IMR-90 (cell line): ENCODE measurements at regions not wholly inside any gene's neighbourhood (a gene's known extent, or its start where the extent isn't known, plus 50 kb on each side); places are given as distances from the start of the nearest gene placed in this dataset.

Experiments
- ATAC-seq: fragments of 200-7000 bp; cut with Tn5 transposase; 2 replicates; pipeline ENCODE4 v1.9.1; 2020; ENCODE audit warnings: low read depth, mild to moderate bottlenecking, moderate library complexity
- BruUV-seq: library from RNA; stranded (reverse); fragments of 400-500 nt; replicated peaks from 2 replicates; lab custom pipeline; 2021; lab: Mats Ljungman, UMichigan
- CTCF ChIA-PET: fragments of 300-600 bp; formaldehyde crosslinking; extraction: SDS; loops from one replicate; lab custom pipeline; 2021; ENCODE audit warnings: antibody characterized with exemption; lab: Yijun Ruan, JAX
- POLR2A ChIA-PET: fragments of 300-600 bp; sonication (Branson Sonifier 250); formaldehyde crosslinking; loops from one replicate; lab custom pipeline; 2022; ENCODE audit warnings: antibody characterized with exemption; ENCODE audit not compliant: unreplicated experiment; lab: Charles Lee
- DNase-seq: peaks from one replicate; pipeline ENCODE4 v3.0.0; 2013
- H2AFZ ChIP-seq: replicated peaks from 2 replicates; pipeline ENCODE3; 2013; ENCODE audit warnings: low read length, mild to moderate bottlenecking; ENCODE audit not compliant: poor library complexity
- H2AK5ac ChIP-seq: 2 replicates; pipeline ENCODE4 v1.6.1; 2013; ENCODE audit warnings: low read depth, low read length, inconsistent platforms
- H2AK9ac ChIP-seq: replicated peaks from 2 replicates; pipeline ENCODE3; 2013; ENCODE audit warnings: mild to moderate bottlenecking, low read depth, low read length, moderate library complexity; ENCODE audit not compliant: poor library complexity
- H2BK120ac ChIP-seq: 2 replicates; pipeline ENCODE4 v1.6.1; 2013; ENCODE audit warnings: low read depth, low read length, inconsistent platforms
- H2BK15ac ChIP-seq: 3 replicates; pipeline ENCODE4 v1.6.1; 2013; ENCODE audit warnings: low read depth, low read length, inconsistent platforms
- H2BK20ac ChIP-seq: 2 replicates; pipeline ENCODE4 v1.6.1; 2013; ENCODE audit warnings: low read depth, mild to moderate bottlenecking, inconsistent platforms, low read length, moderate library complexity
- H2BK5ac ChIP-seq: 2 replicates; pipeline ENCODE4 v1.6.1; 2013; ENCODE audit warnings: mild to moderate bottlenecking, low read depth, low read length, inconsistent platforms; ENCODE audit not compliant: poor library complexity, severe bottlenecking
- H3K14ac ChIP-seq: replicated peaks from 2 replicates; pipeline ENCODE4 v1.6.1; 2013; ENCODE audit warnings: low read depth, low read length, inconsistent platforms
- H3K18ac ChIP-seq: 2 replicates; pipeline ENCODE4 v1.6.1; 2013; ENCODE audit warnings: low read depth, low read length, control low read depth
- H3K23ac ChIP-seq: 2 replicates; pipeline ENCODE4 v1.6.1; 2013; ENCODE audit warnings: low read depth, low read length, inconsistent platforms
- H3K27ac ChIP-seq: 2 replicates; pipeline ENCODE4 v1.5.1; 2013; ENCODE audit warnings: mild to moderate bottlenecking, control low read depth, low read length; ENCODE audit not compliant: insufficient read depth
- H3K27me3 ChIP-seq: 2 replicates; pipeline ENCODE4 v1.6.1; 2013; ENCODE audit warnings: low read length; ENCODE audit not compliant: control insufficient read depth, insufficient read depth
- H3K36me3 ChIP-seq: 2 replicates; pipeline ENCODE4 v1.6.1; 2013; ENCODE audit warnings: low read length, mixed read lengths; ENCODE audit not compliant: control insufficient read depth, insufficient read depth
- H3K4ac ChIP-seq: 2 replicates; pipeline ENCODE4 v1.6.1; 2013; ENCODE audit warnings: low read depth, low read length, inconsistent platforms
- H3K4me1 ChIP-seq: 2 replicates; pipeline ENCODE4 v1.6.1; 2013; ENCODE audit warnings: low read length, mixed read lengths; ENCODE audit not compliant: control insufficient read depth, insufficient read depth
- H3K4me2 ChIP-seq: 2 replicates; pipeline ENCODE4 v1.6.1; 2013; ENCODE audit warnings: low read depth, mild to moderate bottlenecking, control low read depth, low read length, moderate library complexity
- H3K4me3 ChIP-seq: 2 replicates; pipeline ENCODE4 v1.5.1; 2013; ENCODE audit warnings: low read depth, mild to moderate bottlenecking, control low read depth, low read length, moderate library complexity; ENCODE audit not compliant: insufficient read depth
- H3K56ac ChIP-seq: 2 replicates; pipeline ENCODE4 v1.6.1; 2013; ENCODE audit warnings: low read length, inconsistent platforms; ENCODE audit not compliant: insufficient read depth; ENCODE audit errors: extremely low read depth
- H3K79me1 ChIP-seq, 2 experiments: 2 replicates each; pipeline ENCODE4 v1.6.1; 2013; ENCODE audit warnings: low read length in 2 of 2, inconsistent platforms in 1 of 2, low read depth in 1 of 2
- H3K9ac ChIP-seq: 2 replicates; pipeline ENCODE4 v1.6.1; 2013; ENCODE audit warnings: low read depth, low read length, control low read depth
- H3K9me1 ChIP-seq: 2 replicates; pipeline ENCODE4 v1.6.1; 2013; ENCODE audit warnings: low read length, inconsistent platforms; ENCODE audit not compliant: insufficient read depth
- H3K9me3 ChIP-seq: 2 replicates; pipeline ENCODE4 v1.6.1; 2013; ENCODE audit warnings: low read length; ENCODE audit not compliant: control insufficient read depth, insufficient read depth
- H4K20me1 ChIP-seq: 2 replicates; pipeline ENCODE4 v1.6.1; 2013; ENCODE audit warnings: low read length, inconsistent platforms; ENCODE audit not compliant: insufficient read depth
- H4K5ac ChIP-seq: 2 replicates; pipeline ENCODE4 v1.6.1; 2013; ENCODE audit warnings: mild to moderate bottlenecking, low read depth, low read length, control low read depth
- H4K8ac ChIP-seq, 2 experiments: 2 replicates each; pipeline ENCODE4 v1.6.1; 2013; ENCODE audit warnings: low read depth in 2 of 2, low read length in 2 of 2, control low read depth in 1 of 2, inconsistent platforms in 1 of 2
- H4K91ac ChIP-seq: 2 replicates; pipeline ENCODE4 v1.6.1; 2013; ENCODE audit warnings: low read depth, low read length, inconsistent platforms; ENCODE audit not compliant: insufficient read depth
- BHLHE40 ChIP-seq: fragments of 150-350 bp; IDR thresholded peaks from 2 replicates; pipeline ENCODE4 v1.6.1; 2016; ENCODE audit warnings: mild to moderate bottlenecking, low read depth, low read length
- MAFK ChIP-seq: IDR thresholded peaks from 2 replicates; pipeline ENCODE4 v1.6.1; 2012; ENCODE audit warnings: low read depth, low read length, improper control_type of control experiment
- MXI1 ChIP-seq: IDR thresholded peaks from 2 replicates; pipeline ENCODE4 v1.6.1; 2012; ENCODE audit warnings: low read depth, mild to moderate bottlenecking, low read length, moderate library complexity, borderline replicate concordance
- NFE2L2 ChIP-seq: fragments of 150-350 bp; IDR thresholded peaks from 2 replicates; pipeline ENCODE4 v1.6.1; 2016; ENCODE audit warnings: low read depth, mild to moderate bottlenecking, low read length
- SMC3 ChIP-seq: fragments of 150-350 bp; IDR thresholded peaks from 2 replicates; pipeline ENCODE4 v1.6.1; 2016; ENCODE audit warnings: low read depth, mild to moderate bottlenecking, antibody characterized with exemption, low read length, moderate library complexity
- WGBS, 2 experiments: methylation state at CpG; one replicate each; pipeline versions ENCODE4 v1.1.5 to v1.1.7; 2013; ENCODE audit warnings: missing lambda C conversion rate in 2 of 2; ENCODE audit not compliant: insufficient read length in 1 of 2; ENCODE audit errors: extremely low coverage in 2 of 2; 5-methylcytosine and 5-hydroxymethylcytosine counted together
- dilution Hi-C: fragments of 300-500 bp; cut with HindIII; formaldehyde crosslinking; loops from one replicate; pipeline ENCODE4 v1.14.3; 2018; ENCODE audit warnings: low sequenced_read_pairs; ENCODE audit not compliant: unreplicated experiment
- in situ Hi-C: fragments of 300-500 bp; cut with MboI; formaldehyde crosslinking; loops from 3 replicates; pipeline ENCODE4 v1.14.3; 2019; ENCODE audit warnings: low sequenced_read_pairs, inconsistent platforms, mixed read lengths
- intact Hi-C: fragments of 100-400 bp; cut with micrococcal nuclease; formaldehyde crosslinking; loops from 2 replicates; pipeline ENCODE4 v1.10.0; 2022
- TF ChIP-seq, protein P1 (sequence below): conservative IDR thresholded peaks from 2 replicates; pipeline ENCODE4 v1.5.1; 2012; ENCODE audit warnings: mild to moderate bottlenecking, low read depth, low read length, improper control_type of control experiment

DNA sequence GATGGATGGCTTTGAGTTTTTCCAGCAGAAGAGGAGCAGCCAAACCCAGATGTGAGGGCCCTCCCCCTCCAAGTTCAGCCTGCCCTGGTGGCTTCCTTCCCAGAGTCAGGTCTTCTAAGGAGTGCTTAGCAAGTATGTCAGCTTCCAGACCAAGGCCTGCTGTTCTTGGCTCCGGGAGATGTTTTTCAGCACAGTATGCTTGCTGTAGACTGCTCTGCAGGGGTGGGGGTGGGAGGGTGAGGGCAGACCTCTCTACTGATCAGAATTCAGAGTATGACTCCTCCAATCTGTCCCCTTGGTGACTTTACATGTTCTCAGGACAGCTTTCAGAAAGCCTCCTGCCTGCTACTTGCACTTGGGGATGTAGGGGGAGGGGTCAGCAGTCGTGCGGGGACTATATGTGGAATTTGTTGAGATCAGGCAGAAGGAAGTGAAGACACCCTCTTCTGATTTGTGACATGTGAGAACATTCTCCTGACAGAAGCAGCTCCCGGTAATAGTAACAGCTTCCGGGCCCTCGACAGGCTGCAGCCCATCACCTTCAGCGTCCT is 516.4 kb upstream of the ZMIZ1 start:
- ATAC-seq, result peak; percentile 91
- no peak overlapping the region for H2BK5ac ChIP-seq
- peak overlapping the region; percentile 16; the same call in 1 of the 2 replicates for H3K27ac ChIP-seq
- peak overlapping the region; percentile 4 to 20; a peak in 2 of 4 replicates for H4K8ac ChIP-seq
- peak overlapping the region; percentile 5; the same call in 1 of the 2 replicates for H2AK5ac ChIP-seq
- no peaks in the 10 kb centered on the region for H3K9me3 ChIP-seq
- no peak for TF ChIP-seq NFE2L2
- TF ChIP-seq MAFK, result no peak
- no peak for TF ChIP-seq MXI1
- TF ChIP-seq, protein P1, sequence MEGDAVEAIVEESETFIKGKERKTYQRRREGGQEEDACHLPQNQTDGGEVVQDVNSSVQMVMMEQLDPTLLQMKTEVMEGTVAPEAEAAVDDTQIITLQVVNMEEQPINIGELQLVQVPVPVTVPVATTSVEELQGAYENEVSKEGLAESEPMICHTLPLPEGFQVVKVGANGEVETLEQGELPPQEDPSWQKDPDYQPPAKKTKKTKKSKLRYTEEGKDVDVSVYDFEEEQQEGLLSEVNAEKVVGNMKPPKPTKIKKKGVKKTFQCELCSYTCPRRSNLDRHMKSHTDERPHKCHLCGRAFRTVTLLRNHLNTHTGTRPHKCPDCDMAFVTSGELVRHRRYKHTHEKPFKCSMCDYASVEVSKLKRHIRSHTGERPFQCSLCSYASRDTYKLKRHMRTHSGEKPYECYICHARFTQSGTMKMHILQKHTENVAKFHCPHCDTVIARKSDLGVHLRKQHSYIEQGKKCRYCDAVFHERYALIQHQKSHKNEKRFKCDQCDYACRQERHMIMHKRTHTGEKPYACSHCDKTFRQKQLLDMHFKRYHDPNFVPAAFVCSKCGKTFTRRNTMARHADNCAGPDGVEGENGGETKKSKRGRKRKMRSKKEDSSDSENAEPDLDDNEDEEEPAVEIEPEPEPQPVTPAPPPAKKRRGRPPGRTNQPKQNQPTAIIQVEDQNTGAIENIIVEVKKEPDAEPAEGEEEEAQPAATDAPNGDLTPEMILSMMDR, result no peak
- no peak for TF ChIP-seq SMC3
- TF ChIP-seq BHLHE40, result no peak
- H3K14ac ChIP-seq, result peak overlapping the region; percentile 48; the same call in 1 of the 2 replicates
- H3K9me1 ChIP-seq, result no peaks in the 10 kb centered on the region
- H2BK120ac ChIP-seq, result 0 out of 2 replicates have a peak overlapping the region, but pooled peaks have one; percentile 12
- H2BK15ac ChIP-seq, result no peak overlapping the region; the same call in 2 of the 3 replicates
- H4K5ac ChIP-seq, result peak overlapping the region; percentile 52; the same call in 1 of the 2 replicates
- H3K4ac ChIP-seq, result peak overlapping the region; percentile 31; the same call in 1 of the 2 replicates
- no peak overlapping the region for H3K56ac ChIP-seq
- peaks cover 5% of the 10 kb centered on the region for H3K27me3 ChIP-seq
- intact Hi-C loops (loop anchor here (10.0 kb wide), 1 partner anchor 512 kb away; the partner anchor contains the start of gene ZMIZ1), dilution Hi-C loops (no loop called here), in situ Hi-C loops (no loop called here)
- H3K18ac ChIP-seq, result peak overlapping the region; percentile 33; the same call in 1 of the 2 replicates
- H2AK9ac ChIP-seq, result no peak overlapping the region
- H4K20me1 ChIP-seq, result no peaks in the 10 kb centered on the region
- H3K4me2 ChIP-seq, result no peak overlapping the region; the same call in 1 of the 2 replicates
- no peaks in the 10 kb centered on the region for H3K36me3 ChIP-seq
- no peaks in the 10 kb centered on the region for H3K79me1 ChIP-seq
- H3K9ac ChIP-seq, result peak overlapping the region; percentile 18; the same call in 1 of the 2 replicates
- H2AFZ ChIP-seq, result peak overlapping the region; percentile 66
- BruUV-seq, result no TSS peak
- H3K4me1 ChIP-seq, result peaks cover 10% of the 10 kb centered on the region; the same call in 1 of the 2 replicates
- 24% methylated on average over 3 of the region's 7 CpGs; no CpG with 5 or more reads in 1 of the 2 experiments for WGBS, 2 experiments
- no peak overlapping the region for H3K4me3 ChIP-seq
- POLR2A ChIA-PET, result no interaction called here
- H3K23ac ChIP-seq, result 0 out of 2 replicates have a peak overlapping the region, but pooled peaks have one; percentile 2
- H4K91ac ChIP-seq, result no peak overlapping the region
- peak; percentile 60 for DNase-seq
- H2BK20ac ChIP-seq, result no peak overlapping the region
- CTCF ChIA-PET, result interaction anchor here (0.5 to 1.3 kb wide), 3 partner anchors 9 to 505 kb away, joined by 3 read pairs; no protein-coding TSS in a partner anchor
